GM15510 (cell line): ENCODE measurements at regions not wholly inside any gene's neighbourhood (a gene's known extent, or its start where the extent isn't known, plus 50 kb on each side); places are given as distances from the start of the nearest gene placed in this dataset.
A peak's percentile ranks its signal among the peaks of the same experiment; 100 is the strongest.

Experiments
- POLR2A ChIP-seq: IDR thresholded peaks from 3 replicates; pipeline ENCODE4 v1.6.1; 2011; ENCODE audit warnings: borderline replicate concordance; ENCODE audit not compliant: insufficient read length; ENCODE audit errors: extremely low read depth

- TF ChIP-seq POLR2A = no peak
These were observed 341.0 kb downstream of the SEC14L1 start for GRCh38 chr17:77481476-77482374.

DNA sequence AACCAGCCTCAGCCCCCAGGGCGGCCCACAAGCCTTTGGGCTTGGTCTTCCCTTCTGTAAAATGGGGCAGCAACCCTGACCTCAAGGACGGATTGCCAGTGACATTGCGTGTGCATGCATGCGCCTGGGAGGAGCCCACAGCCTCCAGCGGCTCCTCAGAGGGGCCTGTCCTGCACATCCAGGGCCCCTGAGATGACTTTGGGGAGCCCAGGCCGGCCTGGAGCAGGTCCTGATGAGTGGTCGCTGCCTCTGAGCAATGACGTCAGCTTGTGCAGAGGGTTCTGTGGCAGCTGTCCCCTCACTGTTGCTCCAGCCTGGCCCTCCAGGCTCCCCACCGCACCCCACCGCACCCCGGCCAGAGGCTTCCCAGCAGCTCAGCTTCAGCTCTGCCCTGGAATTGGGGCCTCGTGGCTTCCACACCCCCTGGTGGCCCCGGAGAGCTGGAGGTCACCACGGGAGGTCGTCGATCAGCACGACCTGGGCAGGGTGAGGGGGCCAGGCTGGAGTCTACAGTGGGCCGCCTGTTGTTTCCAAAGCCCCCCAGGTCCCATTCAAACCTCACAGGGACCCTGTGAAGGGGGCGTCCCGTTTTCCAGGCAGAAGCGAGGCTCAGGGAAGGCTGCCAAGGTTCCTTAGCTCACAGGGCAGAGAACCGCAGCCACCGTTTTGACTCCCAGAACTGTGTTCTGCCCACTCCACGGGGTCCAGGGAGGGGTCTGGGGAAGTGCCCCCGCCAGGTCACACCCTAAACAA, 341.8 kb downstream of the SEC14L1 start:
- no peak for TF ChIP-seq POLR2A

DNA sequence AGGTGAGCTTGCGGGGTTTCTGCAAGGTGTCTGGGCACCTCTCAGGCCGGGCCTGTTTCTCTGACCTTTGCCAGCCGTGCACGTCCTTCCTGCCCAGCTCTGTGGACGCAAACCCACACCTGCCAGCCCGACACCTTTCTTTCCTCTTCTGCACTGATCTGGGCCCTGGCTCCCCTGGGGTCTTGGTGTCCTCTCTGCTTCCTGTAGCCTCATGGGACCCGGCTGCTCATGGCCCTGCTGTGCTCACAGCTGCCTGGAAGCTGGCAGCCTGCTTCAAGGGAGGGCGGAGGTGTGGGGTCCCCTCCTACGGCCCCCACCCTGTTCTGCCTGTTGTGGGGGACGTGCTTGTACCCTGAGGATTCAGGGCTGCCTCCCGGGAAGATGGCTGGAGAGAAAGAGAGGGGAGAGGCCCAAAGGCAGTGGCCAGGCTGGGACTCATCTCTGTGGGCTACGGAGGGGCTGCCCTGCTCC, 342.4 kb downstream of the SEC14L1 start:
- no peak for TF ChIP-seq POLR2A

- no peak for TF ChIP-seq POLR2A
These were observed 343.3 kb downstream of the SEC14L1 start for GRCh38 chr17:77484111-77484510.

GRCh38 chr17:77485089-77485833, 344.5 kb downstream of the SEC14L1 start:
- TF ChIP-seq POLR2A = no peak

GRCh38 chr17:77487211-77487629, 346.5 kb downstream of the SEC14L1 start:
- no peak for TF ChIP-seq POLR2A

DNA sequence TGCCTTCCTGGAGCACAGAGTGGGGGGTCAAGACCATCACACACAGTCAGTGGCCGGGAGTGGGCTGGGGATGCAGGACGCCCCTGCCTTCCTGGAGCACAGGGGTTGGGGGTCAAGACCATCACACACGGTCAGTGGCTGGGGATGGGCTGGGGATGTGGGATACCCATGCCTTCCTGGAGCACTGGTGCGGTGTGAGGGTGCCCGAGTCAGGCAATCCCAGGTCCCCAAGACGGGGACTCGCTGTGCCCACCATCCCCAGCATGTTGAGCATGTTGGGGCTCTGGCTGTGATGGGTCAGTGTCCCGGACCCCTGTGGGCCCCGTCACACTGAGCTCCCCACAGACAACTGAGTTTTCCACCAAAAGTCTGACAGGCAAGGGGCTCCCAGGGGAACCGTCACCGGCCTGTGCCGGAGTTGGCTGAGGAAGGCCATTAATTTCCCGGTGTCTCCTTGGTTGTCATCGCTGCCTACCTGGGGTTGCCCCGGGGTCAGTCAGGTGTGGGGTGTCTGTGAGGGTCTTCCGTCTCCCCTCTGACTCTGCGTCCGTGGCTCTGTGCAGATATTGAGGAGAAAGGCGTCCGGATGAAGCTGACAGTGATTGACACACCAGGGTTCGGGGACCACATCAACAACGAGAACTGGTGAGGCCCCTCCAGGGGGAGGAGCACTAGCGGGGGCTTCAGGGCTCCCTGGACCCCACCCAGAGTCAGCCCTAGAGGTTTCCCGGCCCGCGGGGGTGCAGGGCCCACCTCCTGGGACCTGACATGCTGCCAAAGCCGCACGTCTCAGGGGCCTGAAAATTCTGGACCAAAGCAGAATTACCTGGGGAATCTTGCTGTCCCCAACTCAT, 347.1 kb downstream of the SEC14L1 start:
- no peak for TF ChIP-seq POLR2A

DNA sequence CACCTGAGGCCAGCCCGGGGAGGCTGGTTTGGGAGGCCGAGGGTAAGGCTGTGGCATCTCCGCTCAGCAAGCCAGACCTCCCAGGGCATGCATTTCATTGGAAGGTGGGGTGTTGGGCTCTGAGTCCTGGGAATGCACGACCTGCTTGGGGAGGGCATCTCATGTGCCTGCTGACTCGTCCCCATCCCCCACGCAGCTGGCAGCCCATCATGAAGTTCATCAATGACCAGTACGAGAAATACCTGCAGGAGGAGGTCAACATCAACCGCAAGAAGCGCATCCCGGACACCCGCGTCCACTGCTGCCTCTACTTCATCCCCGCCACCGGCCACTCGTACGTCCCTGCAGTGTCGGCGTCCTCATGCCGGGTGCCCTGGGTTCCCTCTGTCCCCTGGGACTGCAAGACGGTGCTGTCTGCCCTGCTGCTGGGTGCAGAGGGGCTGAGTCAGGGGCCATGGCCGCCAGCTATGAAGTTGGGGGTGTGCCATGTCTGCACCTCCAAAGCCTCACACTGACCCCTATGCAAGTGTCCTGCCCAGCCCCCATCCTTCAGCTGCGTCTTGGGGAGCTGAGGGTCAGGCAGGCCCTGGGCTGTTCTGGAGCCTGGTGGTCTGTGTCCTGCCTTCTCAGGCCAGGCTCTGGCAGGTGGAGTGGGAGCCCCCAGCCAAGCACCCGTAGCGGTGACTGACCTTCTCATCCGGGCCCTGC, 347.9 kb downstream of the SEC14L1 start:
- TF ChIP-seq POLR2A = peak; percentile 6

GRCh38 chr17:77489239-77489892, 348.6 kb downstream of the SEC14L1 start:
- no peak for TF ChIP-seq POLR2A

DNA sequence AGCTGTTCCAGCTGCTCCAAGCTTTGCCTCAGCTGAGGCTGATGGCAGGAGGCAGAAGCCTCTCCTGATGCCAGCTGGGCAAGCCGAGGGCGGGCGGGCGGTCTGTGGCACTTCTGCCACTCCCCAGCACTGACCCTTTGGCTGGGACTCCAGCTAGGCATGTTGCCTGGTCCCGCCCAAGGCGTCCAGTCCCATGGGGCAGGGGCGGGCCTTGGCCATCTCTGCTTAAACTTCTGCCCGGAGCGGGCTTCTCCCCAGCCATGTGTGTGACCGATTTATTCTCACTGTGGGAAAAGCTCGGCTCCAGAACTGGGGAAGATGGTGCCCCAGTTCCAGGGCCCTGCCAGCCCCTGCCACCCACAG, 349.1 kb downstream of the SEC14L1 start:
- TF ChIP-seq POLR2A = no peak

DNA sequence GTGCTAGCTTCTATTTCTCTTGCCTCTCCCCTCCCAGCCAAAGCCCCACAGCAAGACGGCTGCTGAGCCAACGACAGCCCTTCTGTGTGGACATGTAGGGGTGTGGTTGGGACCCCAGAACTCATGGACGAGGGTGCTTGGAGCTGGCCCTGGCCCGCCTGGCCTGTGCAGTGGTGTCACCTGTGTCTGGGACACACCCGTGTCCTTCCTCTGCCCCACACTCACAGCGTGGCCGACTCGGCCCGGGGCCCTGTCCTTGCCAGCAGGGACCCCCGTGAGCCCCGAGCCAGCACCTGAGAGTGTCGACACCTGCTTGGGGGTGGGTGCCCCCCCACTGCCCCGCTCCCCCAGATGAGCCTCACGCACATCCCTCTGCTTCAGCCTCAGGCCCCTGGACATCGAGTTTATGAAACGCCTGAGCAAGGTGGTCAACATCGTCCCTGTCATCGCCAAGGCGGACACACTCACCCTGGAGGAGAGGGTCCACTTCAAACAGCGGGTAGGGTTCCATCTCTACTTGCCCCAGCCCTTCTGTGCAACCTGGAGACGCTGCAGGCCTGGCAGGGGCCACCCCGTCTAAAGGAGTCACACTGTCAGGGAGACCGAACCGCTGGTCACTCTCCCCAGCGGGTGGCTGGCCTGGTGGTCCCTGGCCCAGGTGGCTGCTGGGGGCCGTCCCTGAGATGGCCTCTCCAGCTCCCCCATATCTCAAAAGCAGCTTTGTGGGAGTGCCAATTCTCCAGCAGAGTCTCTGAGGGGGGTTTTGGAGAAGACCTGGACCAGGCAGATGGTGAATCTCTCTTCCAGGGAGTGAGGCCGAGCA, 349.8 kb downstream of the SEC14L1 start:
- no peak for TF ChIP-seq POLR2A

DNA sequence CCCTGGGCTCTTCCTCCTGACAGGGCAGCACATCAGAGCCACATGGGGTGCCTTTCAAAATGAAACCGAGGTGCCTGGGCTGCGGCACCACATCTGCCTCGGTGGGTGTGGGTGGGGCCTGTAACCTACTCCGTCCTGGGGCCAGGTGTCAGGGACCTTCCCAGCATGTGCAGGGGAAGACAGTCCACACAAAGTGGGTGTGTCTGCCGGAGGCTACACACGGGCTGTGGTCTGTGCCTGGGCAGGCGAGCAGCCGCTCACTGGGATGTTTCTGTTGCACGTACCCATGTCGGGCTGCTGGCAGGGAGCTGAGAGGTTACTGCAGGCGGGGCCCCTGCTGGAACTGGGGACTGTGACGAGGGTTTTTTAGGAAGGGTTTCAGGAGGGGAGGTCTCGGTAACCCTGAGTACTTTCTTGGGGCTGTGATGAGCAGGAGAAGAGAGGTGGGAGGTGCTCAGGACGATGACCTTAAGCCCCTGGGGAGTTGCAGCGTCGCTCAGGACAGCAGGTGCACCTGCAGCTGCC, 351.2 kb downstream of the SEC14L1 start:
- TF ChIP-seq POLR2A = no peak

GRCh38 chr17:77492446-77493237, 351.9 kb downstream of the SEC14L1 start:
- TF ChIP-seq POLR2A = no peak
